GM18870 (cell line): ENCODE measurements at regions not wholly inside any gene's neighbourhood (a gene's known extent, or its start where the extent isn't known, plus 50 kb on each side); places are given as distances from the start of the nearest gene placed in this dataset.

Experiments used
- ATAC-seq: cut with Tn5 transposase; IDR thresholded peaks from one replicate; pipeline ENCODE4 v1.9.1; 2021; ENCODE audit warnings: moderate library complexity; ENCODE audit not compliant: unreplicated experiment

DNA sequence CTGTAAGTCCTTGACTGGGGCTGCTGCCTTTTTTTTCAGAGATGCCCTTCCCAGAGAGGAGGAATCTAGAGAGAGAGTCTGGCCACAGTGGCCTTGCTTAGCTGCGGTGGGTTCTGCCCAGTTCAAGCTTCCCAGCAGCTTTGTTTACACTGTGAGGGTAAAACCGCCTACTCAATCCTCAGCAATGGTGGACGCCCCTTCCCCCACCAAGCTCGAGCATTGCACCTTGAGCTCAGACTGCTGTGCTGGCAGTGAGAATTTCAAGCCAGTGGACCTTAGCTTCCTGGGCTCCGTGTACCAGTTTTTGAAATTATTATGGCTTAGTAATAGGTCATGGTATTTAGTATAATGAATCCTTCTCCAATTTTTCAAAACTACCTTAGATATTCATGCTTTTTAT, 395.4 kb downstream of the NPIPA7 start:
- ATAC-seq, result no peak

DNA sequence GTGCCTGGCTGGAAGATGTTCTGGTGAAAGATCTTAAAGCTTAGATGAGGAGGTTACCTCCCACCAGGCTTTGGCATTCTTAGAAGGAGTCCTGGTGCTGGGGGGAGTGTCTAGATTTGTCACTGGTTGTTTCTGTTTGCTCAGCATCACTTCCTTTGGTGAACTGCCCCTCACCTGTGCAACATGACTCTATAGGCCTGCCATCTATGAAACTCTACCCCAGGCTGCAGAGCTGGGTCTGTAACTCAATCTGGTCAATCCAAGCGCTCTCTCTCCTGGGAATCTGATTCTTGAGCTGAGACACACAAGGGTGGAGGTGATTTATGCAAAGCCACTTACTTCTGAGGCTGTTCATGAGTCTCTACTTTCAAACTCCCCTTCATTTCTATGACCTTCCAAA, 399.4 kb downstream of the NPIPA7 start:
- ATAC-seq, result no peak

GRCh38 chr16:16780588-16780987, 401.6 kb downstream of the NPIPA7 start:
- no peak for ATAC-seq

GRCh38 chr16:16782153-16782552, 403.2 kb downstream of the NPIPA7 start:
- no peak for ATAC-seq

GRCh38 chr16:16788004-16788403, 409.1 kb downstream of the NPIPA7 start:
- ATAC-seq, result no peak

- ATAC-seq, result no peak
Observed at GRCh38 chr16:16790597-16790996, 411.7 kb downstream of the NPIPA7 start.

DNA sequence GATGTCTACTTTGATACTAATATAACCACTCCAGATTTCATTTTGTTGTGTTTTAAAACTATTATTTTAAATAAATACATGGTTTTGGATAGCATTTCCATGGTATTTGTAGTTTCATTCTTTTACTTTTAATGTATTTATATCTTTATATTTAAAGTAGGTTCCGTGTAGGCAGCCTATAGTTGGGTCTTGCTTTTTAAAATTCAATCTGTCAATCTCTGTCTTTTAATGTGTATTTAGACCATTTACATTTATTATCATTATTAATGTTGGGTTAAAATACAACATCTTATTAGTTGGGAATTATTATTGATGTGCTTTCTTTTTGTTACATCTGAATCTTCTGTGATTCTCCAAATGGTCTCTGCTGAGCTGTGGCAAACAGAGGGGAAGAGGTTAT, 412.1 kb downstream of the NPIPA7 start:
- ATAC-seq, result no peak

DNA sequence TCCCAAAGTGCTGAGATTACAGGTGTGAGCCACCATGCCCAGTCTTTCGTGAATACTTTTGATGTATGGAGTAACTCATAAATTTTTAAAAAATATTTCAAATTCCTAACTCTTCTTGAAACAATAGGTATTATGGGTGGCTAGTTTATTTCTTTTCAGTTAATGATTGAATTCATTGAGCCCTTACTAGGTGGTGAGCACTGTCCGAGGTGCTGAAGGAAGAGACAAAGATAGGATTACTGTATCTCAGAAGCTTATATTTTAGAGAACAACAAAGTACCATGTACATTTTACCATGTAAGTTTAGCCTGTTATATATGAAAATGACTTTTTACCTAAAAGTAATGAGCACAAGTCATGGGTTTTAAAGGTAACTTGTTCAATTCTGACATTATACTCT, 418.3 kb downstream of the NPIPA7 start:
- no peak for ATAC-seq

DNA sequence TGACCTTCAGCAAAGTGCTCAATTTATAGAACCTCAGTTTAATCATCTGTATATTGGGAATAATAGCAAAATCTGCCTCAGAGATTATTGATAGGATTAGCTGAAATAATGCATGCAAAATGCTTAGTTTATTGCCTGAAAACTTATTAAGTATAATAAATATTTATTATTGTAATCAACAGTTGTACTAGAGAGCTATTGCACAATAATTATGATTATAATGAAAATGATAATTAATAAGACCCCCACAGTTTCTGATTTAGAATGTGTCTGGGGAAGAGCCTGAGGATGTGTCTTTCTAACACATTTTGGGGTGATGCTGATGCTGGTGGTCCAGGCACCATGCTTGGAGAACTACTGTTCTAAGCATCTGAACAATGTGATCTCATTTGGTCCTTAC, 419.6 kb downstream of the NPIPA7 start:
- ATAC-seq, result no peak

DNA sequence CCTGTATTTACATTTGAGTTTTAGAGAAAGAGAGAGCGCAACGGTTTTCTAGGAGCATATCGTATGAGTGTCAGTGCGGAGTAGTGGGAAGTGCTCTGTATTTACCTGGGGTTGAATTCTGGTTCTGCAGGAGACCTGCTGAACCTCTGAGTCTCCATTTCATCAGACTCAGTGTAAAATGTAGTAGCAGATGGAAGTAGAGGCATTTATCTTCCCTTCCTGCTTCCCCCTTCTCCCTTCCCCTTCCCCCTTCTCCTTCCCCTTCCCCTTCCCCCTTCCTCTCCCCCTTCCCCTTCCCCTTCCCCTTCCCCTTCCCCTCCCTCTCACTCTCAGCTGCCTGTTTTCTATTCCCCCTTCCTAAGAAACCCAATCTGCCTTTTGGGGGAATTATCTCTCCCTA, 426.9 kb downstream of the NPIPA7 start:
- no peak for ATAC-seq

GRCh38 chr16:16815641-16816040, 436.7 kb downstream of the NPIPA7 start:
- no peak for ATAC-seq

DNA sequence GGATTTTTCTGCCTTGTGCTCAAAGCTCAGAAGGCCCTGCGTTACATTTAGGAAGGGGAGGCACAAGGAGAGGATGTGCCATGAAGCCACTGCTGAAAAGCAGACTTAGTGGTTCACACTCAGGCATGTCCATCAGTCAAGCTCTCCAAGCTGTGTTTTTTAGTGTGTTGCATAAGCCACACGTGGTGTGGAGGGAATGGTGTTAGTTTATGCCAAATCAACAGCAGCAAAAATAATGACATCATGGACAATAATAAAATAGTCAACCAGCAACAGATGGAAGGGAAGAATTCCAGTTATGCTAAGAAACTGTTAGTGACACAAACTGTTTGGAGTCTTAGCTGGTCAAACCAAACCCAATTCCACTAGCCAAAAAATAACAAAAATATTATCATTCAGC, 438.3 kb downstream of the NPIPA7 start:
- no peak for ATAC-seq

GRCh38 chr16:16821261-16821660, 442.3 kb downstream of the NPIPA7 start:
- no peak for ATAC-seq

DNA sequence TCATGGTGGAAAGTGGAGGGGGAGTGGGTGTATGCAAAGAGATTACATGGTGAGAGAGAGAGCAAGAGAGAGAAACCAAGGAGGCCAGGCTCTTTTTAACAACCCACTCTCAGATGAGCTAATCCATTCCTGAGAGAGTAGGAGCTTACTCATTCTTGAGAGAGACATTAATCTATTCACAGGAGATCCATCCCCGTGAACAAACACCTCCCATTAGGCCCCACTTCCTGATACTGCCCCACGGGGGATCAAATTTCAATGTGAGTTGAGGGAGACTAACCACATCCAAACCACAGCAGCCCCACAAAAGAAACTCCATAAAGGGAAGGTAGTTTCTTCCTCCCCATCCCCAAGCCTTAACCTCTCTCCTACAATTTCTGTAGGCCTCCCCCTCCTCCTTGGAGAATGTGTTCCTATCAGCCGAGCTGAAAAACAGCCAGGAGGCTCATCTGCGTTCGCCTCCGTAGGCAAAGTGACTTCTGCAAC, 450.0 kb downstream of the NPIPA7 start:
- ATAC-seq, result no peak

GRCh38 chr16:16830401-16830800, 451.5 kb downstream of the NPIPA7 start:
- ATAC-seq, result no peak

DNA sequence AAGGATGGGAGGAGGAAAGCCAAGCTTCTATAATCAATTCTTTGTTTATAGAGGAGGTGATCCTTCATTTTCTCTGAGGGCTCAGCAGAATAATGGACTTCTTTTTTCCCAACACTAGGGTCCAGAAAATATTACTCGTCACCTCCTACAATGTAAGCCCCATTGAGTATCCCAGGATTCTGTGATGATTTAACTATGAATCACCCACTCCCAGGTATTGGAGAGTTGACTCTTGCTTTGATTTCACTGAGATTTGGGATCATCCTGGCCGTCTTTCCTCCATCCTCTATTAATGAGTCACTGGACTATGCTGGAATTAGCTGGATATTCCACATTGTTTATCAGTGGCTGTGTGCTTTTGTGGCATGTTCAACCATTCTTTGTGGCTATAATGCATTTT, 452.0 kb downstream of the NPIPA7 start:
- no peak for ATAC-seq

DNA sequence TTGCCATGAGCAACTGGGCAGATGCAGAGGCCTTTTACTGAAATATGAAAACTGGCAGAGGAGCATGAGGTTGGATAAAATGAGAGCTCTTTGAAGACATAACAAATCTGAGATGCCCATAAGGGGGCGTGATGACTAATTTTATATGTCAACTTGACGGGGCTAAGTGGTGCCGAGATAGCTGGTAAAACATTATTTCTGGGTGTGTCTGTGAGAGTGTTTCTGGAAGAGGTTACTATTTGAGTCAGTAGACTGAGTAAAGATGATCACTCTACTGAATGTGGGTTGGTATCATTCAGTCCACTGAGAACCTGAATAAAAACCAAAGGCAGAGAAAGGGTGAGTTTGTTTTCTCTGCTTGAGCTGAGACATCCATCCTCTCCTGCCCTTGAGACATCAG, 454.2 kb downstream of the NPIPA7 start:
- ATAC-seq, result no peak

DNA sequence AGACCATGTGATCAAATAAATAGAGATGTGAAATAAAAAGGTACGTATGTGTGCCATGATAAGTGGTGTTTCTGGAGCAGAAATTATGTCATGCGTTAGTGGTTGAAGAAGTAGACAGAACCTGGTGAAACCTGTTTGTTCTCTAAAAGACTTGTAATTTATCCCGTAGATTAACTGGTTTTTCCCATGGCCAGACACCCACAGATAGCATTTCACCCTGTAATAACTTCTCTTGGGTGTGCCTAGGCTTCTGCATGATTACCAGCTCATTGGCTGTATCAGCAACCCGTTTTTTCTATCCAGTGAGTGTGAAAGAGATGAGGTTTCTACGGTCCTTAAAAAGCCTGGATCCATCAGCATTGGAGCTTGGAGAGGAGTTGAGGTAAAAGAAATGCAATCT, 471.3 kb downstream of the NPIPA7 start:
- ATAC-seq, result no peak

- ATAC-seq, result no peak
Observed at GRCh38 chr16:16857012-16857411, 478.1 kb downstream of the NPIPA7 start.

DNA sequence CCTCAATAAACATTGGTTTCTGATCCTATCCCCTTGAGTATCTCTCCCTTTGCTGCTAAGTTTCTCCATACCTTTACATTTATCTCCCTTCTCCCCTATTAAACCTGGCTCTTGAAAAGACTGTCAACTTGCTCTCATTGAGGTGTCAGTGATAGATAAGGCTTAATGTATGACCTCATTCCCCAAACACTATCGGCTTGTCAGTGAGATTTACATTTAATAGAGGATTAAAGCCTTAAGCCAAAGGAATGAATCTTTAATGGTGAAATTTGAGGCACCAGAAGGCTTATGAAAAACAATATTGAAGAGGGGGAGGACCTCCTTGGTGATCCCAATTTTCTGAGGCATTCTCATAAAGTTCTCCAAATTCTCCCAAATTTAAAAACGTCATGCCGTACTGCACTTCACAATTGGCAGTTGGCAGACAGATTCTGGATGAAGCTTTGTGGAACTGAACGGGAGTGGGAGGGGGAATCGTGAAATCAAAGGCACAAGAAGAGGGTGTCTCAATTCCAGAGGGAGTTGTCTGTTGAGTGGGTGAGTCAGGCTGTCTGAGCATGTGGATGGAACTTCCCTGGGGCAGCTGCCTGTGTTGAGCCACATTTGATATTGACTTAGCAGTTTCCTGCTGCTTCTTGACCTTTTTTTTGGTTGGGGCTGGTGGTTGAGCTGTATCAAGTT, 478.8 kb downstream of the NPIPA7 start:
- no peak for ATAC-seq

DNA sequence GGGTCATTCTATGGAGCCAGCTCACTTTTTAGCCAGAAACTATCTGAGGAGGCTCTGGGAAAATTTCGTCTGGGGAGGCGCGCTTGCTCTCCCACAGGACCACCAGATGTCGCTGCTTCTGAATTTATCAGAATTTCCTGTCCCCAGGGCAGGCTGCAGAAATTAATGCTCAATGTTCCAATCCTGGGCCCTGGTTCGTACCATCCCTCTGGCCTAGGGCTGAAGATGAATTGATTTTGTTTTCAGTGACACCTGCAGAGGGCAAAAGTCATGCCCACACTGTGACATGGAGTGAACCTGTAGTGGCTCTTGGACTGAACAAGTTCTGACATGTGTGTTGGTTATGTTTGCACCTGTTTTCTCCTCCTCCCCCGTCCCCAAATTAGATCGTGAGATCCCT, 482.6 kb downstream of the NPIPA7 start:
- no peak for ATAC-seq

GRCh38 chr16:16863672-16864071, 484.7 kb downstream of the NPIPA7 start:
- ATAC-seq, result no peak

GRCh38 chr16:16864536-16864935, 485.6 kb downstream of the NPIPA7 start:
- ATAC-seq, result no peak
